K562 (cell line): ENCODE measurements at regions not wholly inside any gene's neighbourhood (a gene's known extent, or its start where the extent isn't known, plus 50 kb on each side); places are given as distances from the start of the nearest gene placed in this dataset.

Experiments used
- ATAC-seq: fragments of 200-7000 bp; cut with Tn5 transposase; 3 replicates; pipeline ENCODE4 v1.9.1; 2020; ENCODE audit warnings: moderate library complexity
- BruUV-seq: library from RNA; stranded (reverse); fragments of 400-500 nt; replicated peaks from 2 replicates; lab custom pipeline; 2021; lab: Mats Ljungman, UMichigan
- CTCF ChIA-PET: fragments of 300-600 bp; formaldehyde crosslinking; extraction: SDS; loops from one replicate; lab custom pipeline; 2021; ENCODE audit warnings: low intra/inter-chr PET ratio; lab: Yijun Ruan, JAX
- POLR2A ChIA-PET: fragments of 300-600, 350-650 bp; sonication (Branson Sonifier 250); formaldehyde crosslinking; extraction: SDS; loops from one replicate; lab custom pipeline; 2021; ENCODE audit warnings: antibody characterized with exemption, inconsistent platforms; lab: Yijun Ruan, JAX
- DNase-seq, 4 experiments: peaks; one replicate each; pipeline versions ENCODE4 v3.0.0 to v3.0.0-alpha.2; 2011 to 2018; ENCODE audit warnings: low spot score in 3 of 4, mixed read lengths in 3 of 4; ENCODE audit errors: extremely low read depth in 1 of 4
- FAIRE-seq: peaks from 2 replicates; lab custom pipeline; 2011; peaks lifted over from hg19 to GRCh38; lab: Jason Lieb, UNC
- H2AFZ ChIP-seq: 2 replicates; pipeline ENCODE4 v1.6.0; 2011; ENCODE audit warnings: low read depth, low read length, control low read depth, inconsistent platforms
- H3K27ac ChIP-seq: fragments of 200-600 bp; 3 replicates; pipeline ENCODE4 v1.8.0; 2011; ENCODE audit warnings: low read depth, mild to moderate bottlenecking, control low read depth, inconsistent platforms, low read length, moderate library complexity, mixed read lengths; ENCODE audit errors: extremely low read depth
- H3K27me3 ChIP-seq, 2 experiments: fragments of 300-600 bp in 1 of 2; 2 replicates in 1 of 2; 3 replicates in 1 of 2; pipeline versions ENCODE4 v1.6.0 to v1.8.0; 2011; ENCODE audit warnings: inconsistent platforms in 2 of 2, low read length in 2 of 2, mild to moderate bottlenecking in 1 of 2, mixed read lengths in 1 of 2, moderate library complexity in 1 of 2; ENCODE audit not compliant: control insufficient read depth in 2 of 2, insufficient read depth in 2 of 2
- H3K36me3 ChIP-seq: fragments of 300-600 bp; 3 replicates; pipeline ENCODE4 v1.8.0; 2011; ENCODE audit warnings: mild to moderate bottlenecking, low read length, inconsistent platforms; ENCODE audit not compliant: control insufficient read depth, insufficient read depth
- H3K4me1 ChIP-seq, 2 experiments: fragments of 200-600 bp in 1 of 2; replicated peaks in 1 of 2; 2 replicates in 1 of 2; 3 replicates in 1 of 2; pipeline versions ENCODE4 v1.5.1 to v1.8.0; 2011; ENCODE audit warnings: inconsistent platforms in 2 of 2, low read length in 2 of 2, mild to moderate bottlenecking in 1 of 2, mixed read lengths in 1 of 2, moderate library complexity in 1 of 2; ENCODE audit not compliant: control insufficient read depth in 2 of 2, insufficient read depth in 2 of 2
- H3K4me2 ChIP-seq: 2 replicates; pipeline ENCODE4 v1.6.1; 2011; ENCODE audit warnings: low read length, control low read depth, inconsistent platforms, mixed read lengths; ENCODE audit not compliant: insufficient read depth
- H3K4me3 ChIP-seq: fragments of 200-600 bp; sonication (generic), shearing (Covaris generic); 2 replicates; pipeline ENCODE4 v1.5.1; 2016; ENCODE audit warnings: control low read depth, inconsistent platforms
- H3K79me2 ChIP-seq: fragments of 200-600 bp; 3 replicates; pipeline ENCODE4 v1.8.0; 2011; ENCODE audit warnings: low read length, inconsistent platforms; ENCODE audit not compliant: control insufficient read depth, insufficient read depth
- H3K9ac ChIP-seq, 2 experiments: 2 replicates each; pipeline versions ENCODE4 v1.6.0 to v1.6.1; 2011; ENCODE audit warnings: low read depth in 2 of 2, low read length in 2 of 2, control low read depth in 1 of 2, inconsistent platforms in 1 of 2, mild to moderate bottlenecking in 1 of 2, mixed read lengths in 1 of 2; ENCODE audit not compliant: insufficient read depth in 1 of 2
- H3K9me1 ChIP-seq: one replicate; pipeline ENCODE4 v1.6.0; 2011; ENCODE audit warnings: inconsistent platforms, mild to moderate bottlenecking, low read length, moderate library complexity; ENCODE audit not compliant: control insufficient read depth, insufficient read depth
- H3K9me3 ChIP-seq: replicated peaks from 2 replicates; pipeline ENCODE4 v1.5.1; 2011; ENCODE audit warnings: low read depth, low read length, inconsistent platforms; ENCODE audit not compliant: control insufficient read depth, insufficient read depth
- H4K20me1 ChIP-seq: replicated peaks from 2 replicates; pipeline ENCODE4 v1.6.1; 2011; ENCODE audit warnings: low read length, inconsistent platforms, mixed read lengths; ENCODE audit not compliant: control insufficient read depth, insufficient read depth
- BCOR ChIP-seq: fragments of 450-650 bp; IDR thresholded peaks from 2 replicates; pipeline ENCODE4 v1.6.1; 2016
- JUN ChIP-seq, 2 experiments: sonication (generic) in 1 of 2; formaldehyde crosslinking in 1 of 2; IDR thresholded peaks; 2 replicates each; pipeline versions ENCODE4 v1.6.1 to v1.8.0; 2012 to 2022; ENCODE audit warnings: borderline replicate concordance in 2 of 2, mild to moderate bottlenecking in 2 of 2, improper control_type of control experiment in 1 of 2, low read depth in 1 of 2, low read length in 1 of 2, missing genetic modification reagents in 1 of 2
- KAT2B ChIP-seq: IDR thresholded peaks from one replicate; pipeline ENCODE4 v1.6.1; 2012; ENCODE audit warnings: low read depth, mild to moderate bottlenecking, control low read depth, inconsistent platforms, low read length, moderate library complexity
- RBM22 ChIP-seq: fragments of 200-400 bp; formaldehyde crosslinking; IDR thresholded peaks from 2 replicates; pipeline ENCODE4 v1.6.1; 2018; ENCODE audit warnings: low read length, low read depth; ENCODE audit not compliant: poor library complexity, severe bottlenecking
- ZFP1 ChIP-seq: fragments of 450-650 bp; formaldehyde crosslinking; IDR thresholded peaks from 2 replicates; pipeline ENCODE4 v1.4.0; 2020; ENCODE audit warnings: mild to moderate bottlenecking, mixed read lengths
- WGBS: fragments of 100-300 bp; shearing (Covaris generic); methylation state at CpG from one replicate; pipeline ENCODE4 v1.1.6; 2016; ENCODE audit warnings: low coverage, mixed read lengths; ENCODE audit not compliant: insufficient coverage; ENCODE audit errors: missing lambda C conversion rate; 5-methylcytosine and 5-hydroxymethylcytosine counted together
- in situ Hi-C: fragments of 300-500 bp; cut with MboI; formaldehyde crosslinking; loops from 4 replicates; pipeline ENCODE4 v1.15.0; 2018; ENCODE audit warnings: inconsistent platforms, mixed read lengths
- intact Hi-C: fragments of 100-400 bp; cut with micrococcal nuclease; formaldehyde crosslinking; loops from 2 replicates; pipeline ENCODE4 v1.14.2; 2022

DNA sequence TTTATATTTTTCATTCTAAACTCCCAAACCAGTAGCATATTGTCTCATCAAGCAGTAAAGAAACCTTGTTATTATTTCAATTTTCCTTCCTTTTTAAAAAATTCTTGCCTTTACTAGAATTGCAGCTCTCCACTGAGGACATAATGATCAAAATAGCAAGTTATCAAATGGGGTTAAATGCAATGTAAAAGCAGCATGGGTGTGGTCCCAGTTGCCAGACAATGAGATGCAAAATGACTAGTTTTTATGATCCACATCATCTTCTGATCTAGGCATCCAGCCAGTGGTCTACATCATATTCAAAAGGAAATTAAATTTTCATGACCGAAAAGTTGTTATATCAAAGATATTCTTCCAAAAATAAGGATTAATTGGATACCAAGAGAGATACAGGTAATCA lies 427.9 kb upstream of the SMIM31 start:
- H4K20me1 ChIP-seq = no peaks in the 10 kb centered on the region
- H3K27ac ChIP-seq = no peak overlapping the region
- H3K4me2 ChIP-seq = no peak overlapping the region
- H2AFZ ChIP-seq = no peak overlapping the region
- BruUV-seq = no TSS peak
- H3K27me3 ChIP-seq = no peaks in the 10 kb centered on the region
- no peaks in the 10 kb centered on the region for H3K9me3 ChIP-seq
- H3K36me3 ChIP-seq = no peaks in the 10 kb centered on the region
- intact Hi-C loops = no loop called here
- H3K4me3 ChIP-seq = no peak overlapping the region
- no peak for ATAC-seq
- FAIRE-seq = no peak
- no peak for DNase-seq
- no peak for TF ChIP-seq ZFP1 (CRISPR knock-in tag)
- no peaks in the 10 kb centered on the region for H3K4me1 ChIP-seq
- in situ Hi-C loops = no loop called here
- H3K9ac ChIP-seq = no peak overlapping the region
- ChIA-PET POLR2A (interaction anchor here (0.7 kb wide), 1 partner anchor 89 kb away, joined by 5 read pairs; no protein-coding TSS in a partner anchor), CTCF (no interaction called here)
- WGBS = 0% methylated on average over 1 of the region's 1 CpG
- no peaks in the 10 kb centered on the region for H3K79me2 ChIP-seq
- no peaks in the 10 kb centered on the region for H3K9me1 ChIP-seq

- intact Hi-C loops = no loop called here
- H3K9me3 ChIP-seq = no peaks in the 10 kb centered on the region
- no peak for TF ChIP-seq JUN (IDR thresholded peaks at IDR 0.05; ENCODE audit: borderline replicate concordance, low read depth, low read length)
- TF ChIP-seq JUN (CRISPR knock-in tag; IDR thresholded peaks at IDR 0.05; ENCODE audit: borderline replicate concordance) = no peak
- TF ChIP-seq BCOR = no peak
- TF ChIP-seq RBM22 = no peak
- no peak for TF ChIP-seq KAT2B
- no peaks in the 10 kb centered on the region for H3K27me3 ChIP-seq
- CTCF ChIA-PET = no interaction called here
- no peaks in the 10 kb centered on the region for H3K4me1 ChIP-seq
- no peak for FAIRE-seq
- H3K4me3 ChIP-seq = no peak overlapping the region
- H3K9me1 ChIP-seq = no peaks in the 10 kb centered on the region
- in situ Hi-C loops = no loop called here
- H3K27ac ChIP-seq = no peak overlapping the region
- DNase-seq = no peak
- POLR2A ChIA-PET = no interaction called here
- H3K79me2 ChIP-seq = no peaks in the 10 kb centered on the region
- no peak for ATAC-seq
- no TSS peak for BruUV-seq
- H3K36me3 ChIP-seq = no peaks in the 10 kb centered on the region
- H3K9ac ChIP-seq = no peak overlapping the region
- no peaks in the 10 kb centered on the region for H4K20me1 ChIP-seq
- no peak overlapping the region for H2AFZ ChIP-seq
- no peak overlapping the region for H3K4me2 ChIP-seq
These were observed 416.5 kb upstream of the SMIM31 start for GRCh38 chr4:164337219-164337944.
